ENCODE measurements at regions not wholly inside any gene's neighbourhood (a gene's known extent, or its start where the extent isn't known, plus 50 kb on each side); places are given as distances from the start of the nearest gene placed in this dataset.
A peak's percentile ranks its signal among the peaks of the same experiment; 100 is the strongest.
"Not testable (repeated sequence)": the region's sequence is repeated elsewhere in the genome, so short reads cannot be mapped to it uniquely, and the experiment has no call there.

- POLR2A ChIA-PET (ENCODE audit: unreplicated experiment); H3K9ac ChIP-seq (ENCODE audit: low read depth, low read length); H3K4me3 ChIP-seq (ENCODE audit: insufficient read depth, low read depth, low read length); intact Hi-C loops (cut with micrococcal nuclease); H4K5ac ChIP-seq (ENCODE audit: low read depth, low read length); H2BK20ac ChIP-seq (ENCODE audit: low read depth, low read length); dilution Hi-C loops (cut with HindIII; ENCODE audit: low sequenced_read_pairs, unreplicated experiment); H3K4me2 ChIP-seq (ENCODE audit: low read depth, low read length); H2BK15ac ChIP-seq (ENCODE audit: low read depth, low read length); H3K23ac ChIP-seq (ENCODE audit: low read depth, low read length); H3K4me1 ChIP-seq (ENCODE audit: control insufficient read depth, insufficient read depth, low read length); H2AK5ac ChIP-seq (ENCODE audit: low read depth, low read length); H2AFZ ChIP-seq (replicated peaks; ENCODE audit: low read length, poor library complexity); BruUV-seq (replicated peaks); H3K14ac ChIP-seq (replicated peaks; ENCODE audit: low read depth, low read length); H3K56ac ChIP-seq (ENCODE audit: extremely low read depth, insufficient read depth, low read length); H3K36me3 ChIP-seq (ENCODE audit: control insufficient read depth, insufficient read depth, low read length); in situ Hi-C loops (cut with MboI; ENCODE audit: low sequenced_read_pairs); H4K20me1 ChIP-seq (ENCODE audit: insufficient read depth, low read length); H4K91ac ChIP-seq (ENCODE audit: insufficient read depth, low read depth, low read length); H2BK120ac ChIP-seq (ENCODE audit: low read depth, low read length); H3K18ac ChIP-seq (ENCODE audit: low read depth, low read length); CTCF ChIA-PET; H4K8ac ChIP-seq (ENCODE audit: low read depth in 2 of 2, low read length in 2 of 2); H3K27me3 ChIP-seq (ENCODE audit: control insufficient read depth, insufficient read depth, low read length); H3K4ac ChIP-seq (ENCODE audit: low read depth, low read length); H3K27ac ChIP-seq (ENCODE audit: insufficient read depth, low read length); H3K9me3 ChIP-seq (ENCODE audit: control insufficient read depth, insufficient read depth, low read length); H2AK9ac ChIP-seq (replicated peaks; ENCODE audit: low read depth, low read length, poor library complexity); H3K9me1 ChIP-seq (ENCODE audit: insufficient read depth, low read length); H3K79me1 ChIP-seq (ENCODE audit: low read depth in 1 of 2, low read length in 2 of 2); ATAC-seq (ENCODE audit: low read depth); H2BK5ac ChIP-seq (ENCODE audit: low read depth, low read length, poor library complexity, severe bottlenecking): not testable (repeated sequence)
- 90% methylated on average over 5 of the region's 15 CpGs; no CpG with 5 or more reads in 1 of the 2 experiments for WGBS, 2 experiments (ENCODE audit: extremely low coverage in 2 of 2, insufficient read length in 1 of 2)
- peak; percentile 58 for DNase-seq
These were observed 269.4 kb upstream of the FRG2C start for GRCh38 chr3:75394562-75395360.

All from IMR-90 (cell line).